ENCODE measurements at regions not wholly inside any gene's neighbourhood (a gene's known extent, or its start where the extent isn't known, plus 50 kb on each side); places are given as distances from the start of the nearest gene placed in this dataset.

DNA sequence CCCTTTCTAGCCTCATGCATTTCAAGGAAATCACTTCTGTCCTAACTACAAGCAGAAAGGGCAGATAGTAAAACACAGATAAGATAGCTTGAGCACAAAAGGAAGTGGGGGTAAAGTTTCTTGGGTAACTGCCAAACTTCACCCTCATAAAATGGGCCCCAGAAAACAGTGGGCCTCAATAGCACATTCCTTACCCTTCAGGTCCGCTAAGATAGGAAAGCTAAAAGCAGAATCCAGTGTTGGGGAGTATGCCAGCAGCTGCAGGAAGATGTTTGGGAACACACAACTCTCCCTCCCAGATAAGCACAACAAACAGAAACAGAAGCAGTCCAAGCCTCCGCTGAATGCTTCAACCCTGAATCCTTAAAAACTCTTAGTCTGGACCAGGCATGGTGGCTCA is 110.9 kb upstream of the MGAT4C start:
- no peaks in the 10 kb centered on the region for H3K27me3 ChIP-seq (replicated peaks; ENCODE audit: control insufficient read depth, insufficient read depth, low read length)
- H3K4me3 ChIP-seq (replicated peaks; ENCODE audit: low read depth, low read length) = no peak overlapping the region
- no peaks in the 10 kb centered on the region for H3K36me3 ChIP-seq (ENCODE audit: control insufficient read depth, insufficient read depth, low read length)
- TF ChIP-seq CTCF (IDR thresholded peaks at IDR 0.05; ENCODE audit: insufficient read depth, low read length, poor library complexity, severe bottlenecking) = no peak
- no peak for DNase-seq (ENCODE audit: extremely low read depth, insufficient read length)

DNA sequence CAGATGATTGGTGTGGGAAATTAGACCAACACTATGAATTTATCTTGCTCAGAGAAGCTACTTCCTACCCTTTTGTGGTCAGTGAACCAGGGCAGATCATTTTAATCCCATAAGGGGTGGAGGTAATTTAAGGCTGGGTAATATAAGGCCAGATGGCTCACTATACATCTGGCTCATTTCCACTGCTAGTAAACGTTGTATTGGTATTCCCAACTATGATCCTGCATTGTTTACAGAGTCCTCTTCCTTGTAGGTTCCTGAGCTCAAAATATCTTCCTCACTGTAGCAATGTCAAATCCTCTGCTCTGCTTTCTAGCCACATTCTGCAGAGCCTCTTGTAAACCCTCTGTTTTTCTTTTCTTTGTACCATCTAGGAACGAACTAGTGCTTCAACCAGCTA is 93.0 kb upstream of the MGAT4C start:
- H3K4me3 ChIP-seq (replicated peaks; ENCODE audit: low read depth, low read length) = no peak overlapping the region
- H3K36me3 ChIP-seq (ENCODE audit: control insufficient read depth, insufficient read depth, low read length) = no peaks in the 10 kb centered on the region
- H3K27me3 ChIP-seq (replicated peaks; ENCODE audit: control insufficient read depth, insufficient read depth, low read length) = no peaks in the 10 kb centered on the region
- TF ChIP-seq CTCF (IDR thresholded peaks at IDR 0.05; ENCODE audit: insufficient read depth, low read length, poor library complexity, severe bottlenecking) = no peak
- no peak for DNase-seq (ENCODE audit: extremely low read depth, insufficient read length)

GRCh38 chr12:86333955-86334522 is 77.8 kb upstream of the MGAT4C start:
- Histone ChIP-seq H3K4me3 (replicated peaks; ENCODE audit: low read depth, low read length) (no peak overlapping the region), H3K36me3 (ENCODE audit: control insufficient read depth, insufficient read depth, low read length) (no peaks in the 10 kb centered on the region)
- no peak for TF ChIP-seq CTCF (IDR thresholded peaks at IDR 0.05; ENCODE audit: insufficient read depth, low read length, poor library complexity, severe bottlenecking)

GRCh38 chr12:86331457-86331856 is 75.3 kb upstream of the MGAT4C start:
- no peaks in the 10 kb centered on the region for H3K36me3 ChIP-seq (ENCODE audit: control insufficient read depth, insufficient read depth, low read length)
- DNase-seq (ENCODE audit: extremely low read depth, insufficient read length) = no peak
- H3K27me3 ChIP-seq (replicated peaks; ENCODE audit: control insufficient read depth, insufficient read depth, low read length) = no peaks in the 10 kb centered on the region
- no peak for TF ChIP-seq CTCF (IDR thresholded peaks at IDR 0.05; ENCODE audit: insufficient read depth, low read length, poor library complexity, severe bottlenecking)
- H3K4me3 ChIP-seq (replicated peaks; ENCODE audit: low read depth, low read length) = no peak overlapping the region

More at GRCh38 chr12:86333955-86334522, 77.8 kb upstream of the MGAT4C start:
- no peak for DNase-seq (ENCODE audit: extremely low read depth, insufficient read length)
- no peaks in the 10 kb centered on the region for H3K27me3 ChIP-seq (replicated peaks; ENCODE audit: control insufficient read depth, insufficient read depth, low read length)

- no peak overlapping the region for H3K4me3 ChIP-seq (replicated peaks; ENCODE audit: low read depth, low read length)
- no peak for TF ChIP-seq CTCF (IDR thresholded peaks at IDR 0.05; ENCODE audit: insufficient read depth, low read length, poor library complexity, severe bottlenecking)
- no peak for DNase-seq (ENCODE audit: extremely low read depth, insufficient read length)
- H3K36me3 ChIP-seq (ENCODE audit: control insufficient read depth, insufficient read depth, low read length) = no peaks in the 10 kb centered on the region
- H3K27me3 ChIP-seq (replicated peaks; ENCODE audit: control insufficient read depth, insufficient read depth, low read length) = no peaks in the 10 kb centered on the region
Observed at GRCh38 chr12:86331012-86331411, 74.8 kb upstream of the MGAT4C start.

DNA sequence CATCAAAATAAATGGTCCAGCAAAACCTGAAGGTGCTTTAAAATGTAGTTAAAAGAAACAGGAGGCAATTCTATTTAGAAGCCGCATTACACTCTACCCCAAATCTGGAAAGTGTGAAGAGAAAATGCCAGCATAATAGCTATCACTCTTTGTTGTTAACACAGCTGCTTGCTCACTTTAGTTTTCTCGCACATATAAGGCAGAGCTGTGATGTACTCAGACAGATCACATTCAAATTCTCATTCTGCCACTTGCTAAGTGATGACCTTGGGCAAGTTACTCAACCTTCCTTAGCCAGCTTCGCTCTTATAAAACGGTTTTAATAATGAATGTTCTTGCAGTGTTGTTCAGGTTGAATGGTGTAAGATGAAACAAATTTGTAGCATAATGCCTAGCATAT is 56.0 kb upstream of the MGAT4C start:
- H3K4me3 ChIP-seq (replicated peaks; ENCODE audit: low read depth, low read length) = no peak overlapping the region
- H3K36me3 ChIP-seq (ENCODE audit: control insufficient read depth, insufficient read depth, low read length) = no peaks in the 10 kb centered on the region
- TF ChIP-seq CTCF (IDR thresholded peaks at IDR 0.05; ENCODE audit: insufficient read depth, low read length, poor library complexity, severe bottlenecking) = no peak
- DNase-seq (ENCODE audit: extremely low read depth, insufficient read length) = no peak
- H3K27me3 ChIP-seq (replicated peaks; ENCODE audit: control insufficient read depth, insufficient read depth, low read length) = no peaks in the 10 kb centered on the region
